ENCODE measurements at regions not wholly inside any gene's neighbourhood (a gene's known extent, or its start where the extent isn't known, plus 50 kb on each side); places are given as distances from the start of the nearest gene placed in this dataset.

DNA sequence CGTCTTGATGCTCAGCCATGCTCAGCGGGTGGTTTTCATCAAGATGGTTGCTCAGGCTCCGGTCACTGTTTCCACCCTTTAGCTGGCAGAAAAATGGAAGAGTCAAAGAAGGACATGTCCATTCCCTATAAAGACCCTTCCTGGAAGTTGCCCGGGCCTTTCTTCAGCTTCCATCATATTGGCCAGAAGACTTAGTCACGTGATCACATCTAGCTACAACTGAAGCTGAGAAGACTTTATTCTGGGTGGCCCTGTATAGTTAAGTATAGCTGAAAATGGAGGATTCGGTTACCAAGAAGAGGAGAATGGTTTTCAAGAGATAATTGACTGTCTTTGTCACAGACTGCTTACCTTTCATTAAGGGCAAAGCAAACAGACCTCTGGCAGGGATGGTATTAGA is 296.7 kb upstream of the CASK start:
- TF ChIP-seq EP300 (IDR thresholded peaks at IDR 0.05; ENCODE audit: low read depth), result no peak
- TF ChIP-seq, protein P1, sequence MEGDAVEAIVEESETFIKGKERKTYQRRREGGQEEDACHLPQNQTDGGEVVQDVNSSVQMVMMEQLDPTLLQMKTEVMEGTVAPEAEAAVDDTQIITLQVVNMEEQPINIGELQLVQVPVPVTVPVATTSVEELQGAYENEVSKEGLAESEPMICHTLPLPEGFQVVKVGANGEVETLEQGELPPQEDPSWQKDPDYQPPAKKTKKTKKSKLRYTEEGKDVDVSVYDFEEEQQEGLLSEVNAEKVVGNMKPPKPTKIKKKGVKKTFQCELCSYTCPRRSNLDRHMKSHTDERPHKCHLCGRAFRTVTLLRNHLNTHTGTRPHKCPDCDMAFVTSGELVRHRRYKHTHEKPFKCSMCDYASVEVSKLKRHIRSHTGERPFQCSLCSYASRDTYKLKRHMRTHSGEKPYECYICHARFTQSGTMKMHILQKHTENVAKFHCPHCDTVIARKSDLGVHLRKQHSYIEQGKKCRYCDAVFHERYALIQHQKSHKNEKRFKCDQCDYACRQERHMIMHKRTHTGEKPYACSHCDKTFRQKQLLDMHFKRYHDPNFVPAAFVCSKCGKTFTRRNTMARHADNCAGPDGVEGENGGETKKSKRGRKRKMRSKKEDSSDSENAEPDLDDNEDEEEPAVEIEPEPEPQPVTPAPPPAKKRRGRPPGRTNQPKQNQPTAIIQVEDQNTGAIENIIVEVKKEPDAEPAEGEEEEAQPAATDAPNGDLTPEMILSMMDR (IDR thresholded peaks at IDR 0.05), result no peak
- TF ChIP-seq POLR2AphosphoS5 (IDR thresholded peaks at IDR 0.05), result no peak
- TF ChIP-seq POLR2A (IDR thresholded peaks at IDR 0.05), result no peak

All from transverse colon (tissue), 4 donors.